B cell (primary cell): ENCODE measurements at regions not wholly inside any gene's neighbourhood (a gene's known extent, or its start where the extent isn't known, plus 50 kb on each side); places are given as distances from the start of the nearest gene placed in this dataset.

ENCODE experiments used
- ATAC-seq: fragments of 200-7000 bp; cut with Tn5 transposase; one replicate; pipeline ENCODE4 v1.10.0; 2021; ENCODE audit warnings: low read depth, mild to moderate bottlenecking, moderate number of reproducible peaks, moderate library complexity
- CTCF ChIA-PET: fragments of 350-600 bp; sonication (Branson Sonifier 250); formaldehyde crosslinking; loops from one replicate; lab custom pipeline; 2021; ENCODE audit warnings: antibody characterized with exemption, inconsistent platforms; lab: Charles Lee
- POLR2A ChIA-PET: fragments of 350-600 bp; sonication (Branson Sonifier 250); formaldehyde crosslinking; loops from one replicate; lab custom pipeline; 2021; ENCODE audit warnings: antibody characterized with exemption; lab: Charles Lee
- DNase-seq: peaks from one replicate; pipeline ENCODE4 v3.0.0; 2013
- H2AFZ ChIP-seq: 2 replicates; pipeline ENCODE4 v1.6.1; 2012; ENCODE audit warnings: mild to moderate bottlenecking, low read depth, low read length; ENCODE audit not compliant: insufficient read depth, poor library complexity, severe bottlenecking
- H3K27ac ChIP-seq, 2 donors: 1 replicate in 1 of 2; 2 replicates in 1 of 2; pipeline ENCODE4 v1.5.1; 2012 to 2013; ENCODE audit warnings: low read length in 2 of 2, mild to moderate bottlenecking in 2 of 2, moderate library complexity in 1 of 2
- H3K27me3 ChIP-seq, 4 experiments: fragments of 200-600 bp in 1 of 4; sonication (generic) in 1 of 4; replicated peaks in 1 of 4; 1 replicate in 2 of 4; 2 replicates in 2 of 4; pipeline versions ENCODE4 v1.6.1 to v1.7.0; 2013 to 2016; ENCODE audit warnings: low read length in 3 of 4, mild to moderate bottlenecking in 2 of 4, mixed read lengths in 1 of 4, moderate library complexity in 1 of 4; ENCODE audit not compliant: insufficient read depth in 4 of 4, control insufficient read depth in 3 of 4; ENCODE audit errors: control extremely low read depth in 1 of 4
- H3K36me3 ChIP-seq, 2 experiments: replicated peaks in 1 of 2; 1 replicate in 1 of 2; 2 replicates in 1 of 2; pipeline versions ENCODE4 v1.6.1 to v1.7.1; 2013; ENCODE audit warnings: low read length in 1 of 2; ENCODE audit not compliant: insufficient read depth in 2 of 2, control insufficient read depth in 1 of 2; ENCODE audit errors: control extremely low read depth in 1 of 2, extremely low read depth in 1 of 2
- H3K4me1 ChIP-seq, 2 donors: fragments of 200-600 bp in 1 of 2; sonication (generic) in 1 of 2; 1 replicate in 1 of 2; 2 replicates in 1 of 2; pipeline versions ENCODE4 v1.5.1 to v1.6.1; 2013 to 2017; ENCODE audit warnings: low read length in 2 of 2; ENCODE audit not compliant: control insufficient read depth in 2 of 2, insufficient read depth in 2 of 2
- H3K4me2 ChIP-seq: replicated peaks from 2 replicates; pipeline ENCODE3; 2012; ENCODE audit warnings: mild to moderate bottlenecking, low read depth, low read length; ENCODE audit not compliant: poor library complexity, severe bottlenecking
- H3K4me3 ChIP-seq, 5 experiments: fragments of 200-600 bp in 1 of 5; sonication (generic) in 1 of 5; 1 replicate in 3 of 5; 2 replicates in 2 of 5; pipeline versions ENCODE4 v1.5.1 to v1.7.0; 2011 to 2016; ENCODE audit warnings: low read length in 4 of 5, mild to moderate bottlenecking in 4 of 5, low read depth in 2 of 5, control low read depth in 1 of 5, moderate library complexity in 1 of 5; ENCODE audit not compliant: insufficient read depth in 1 of 5; ENCODE audit errors: control extremely low read depth in 1 of 5, extremely low read depth in 1 of 5
- H3K79me2 ChIP-seq: fragments of 200-600 bp; sonication (generic); one replicate; pipeline ENCODE4 v1.6.0; 2016; ENCODE audit warnings: low read length; ENCODE audit not compliant: control insufficient read depth, insufficient read depth
- H3K9ac ChIP-seq: fragments of 200-600 bp; sonication (generic); 2 replicates; pipeline ENCODE4 v1.6.1; 2017; ENCODE audit warnings: mild to moderate bottlenecking, low read length, moderate library complexity
- H3K9me3 ChIP-seq, 3 donors: one replicate each; pipeline versions ENCODE4 v1.6.1 to v1.7.1; 2013; ENCODE audit warnings: low read length in 2 of 3; ENCODE audit not compliant: control insufficient read depth in 2 of 3, insufficient read depth in 1 of 3; ENCODE audit errors: control extremely low read depth in 1 of 3
- H4K20me1 ChIP-seq: 2 replicates; pipeline ENCODE4 v1.6.0; 2012; ENCODE audit warnings: mild to moderate bottlenecking, low read length; ENCODE audit not compliant: insufficient read depth, control insufficient read depth, poor library complexity, severe bottlenecking
- H3K27ac Mint-ChIP-seq: one replicate; pipeline ENCODE4 v1.8.0; 2021; ENCODE audit warnings: mixed read lengths
- H3K27me3 Mint-ChIP-seq: one replicate; pipeline ENCODE4 v1.8.0; 2021; ENCODE audit warnings: mixed read lengths
- H3K4me1 Mint-ChIP-seq: one replicate; pipeline ENCODE4 v1.8.0; 2021; ENCODE audit warnings: mixed read lengths
- H3K4me3 Mint-ChIP-seq: one replicate; pipeline ENCODE4 v1.8.0; 2021; ENCODE audit warnings: mixed read lengths
- H3K9me3 Mint-ChIP-seq: one replicate; pipeline ENCODE4 v1.8.0; 2022; ENCODE audit warnings: mixed read lengths; ENCODE audit not compliant: insufficient read depth
- CTCF ChIP-seq: fragments of 200-600 bp; IDR thresholded peaks from one replicate; pipeline ENCODE4 v1.8.0; 2022; ENCODE audit warnings: antibody characterized with exemption, mild to moderate bottlenecking
- EZH2 ChIP-seq: IDR thresholded peaks from 2 replicates; pipeline ENCODE4 v1.6.1; 2012; ENCODE audit warnings: borderline replicate concordance, low read depth, mild to moderate bottlenecking, moderate library complexity, low read length; ENCODE audit not compliant: insufficient read depth, poor library complexity, severe bottlenecking
- WGBS: methylation state at CpG from one replicate; pipeline ENCODE4 v1.1.5; 2013; ENCODE audit warnings: missing lambda C conversion rate; ENCODE audit not compliant: insufficient coverage; 5-methylcytosine and 5-hydroxymethylcytosine counted together
- intact Hi-C: fragments of 100-400 bp; cut with micrococcal nuclease; formaldehyde crosslinking; loops from one replicate; pipeline ENCODE4 v1.10.0; 2022

- no peak overlapping the region for H3K4me3 Mint-ChIP-seq
- Histone ChIP-seq H2AFZ (no peak overlapping the region), H3K27me3 (no peaks in the 10 kb centered on the region), H3K9me3 (no peaks in the 10 kb centered on the region), H3K4me1 (no peaks in the 10 kb centered on the region), H4K20me1 (no peaks in the 10 kb centered on the region), H3K36me3 (no peaks in the 10 kb centered on the region), H3K9ac (no peak overlapping the region), H3K4me2 (no peak overlapping the region), H3K4me3 (no peak overlapping the region), H3K79me2 (no peaks in the 10 kb centered on the region), H3K27ac (no peak overlapping the region)
- ChIA-PET POLR2A (no interaction called here), CTCF (no interaction called here)
- intact Hi-C loops, result no loop called here
- no peaks in the 10 kb centered on the region for H3K9me3 Mint-ChIP-seq
- ATAC-seq (no peak), DNase-seq (no peak)
- no peaks in the 10 kb centered on the region for H3K27me3 Mint-ChIP-seq
- WGBS, result no CpG with 5 or more reads among the region's 5 CpGs
- TF ChIP-seq CTCF (no peak), EZH2 (no peak)
- no peak overlapping the region for H3K27ac Mint-ChIP-seq
- no peaks in the 10 kb centered on the region for H3K4me1 Mint-ChIP-seq
Measured at GRCh38 chr1:98264727-98265126, 343.9 kb upstream of the DPYD start.

GRCh38 chr1:98260839-98261238 lies 340.0 kb upstream of the DPYD start:
- DNase-seq, result no peak
- Mint-ChIP-seq H3K27me3 (no peaks in the 10 kb centered on the region), H3K27ac (no peak overlapping the region), H3K9me3 (no peaks in the 10 kb centered on the region), H3K4me3 (no peak overlapping the region), H3K4me1 (no peaks in the 10 kb centered on the region)
- ChIA-PET POLR2A (no interaction called here), CTCF (no interaction called here)
- ATAC-seq, result no peak
- Histone ChIP-seq H2AFZ (no peak overlapping the region), H4K20me1 (no peaks in the 10 kb centered on the region), H3K27ac (no peak overlapping the region), H3K9me3 (no peaks in the 10 kb centered on the region), H3K36me3 (no peaks in the 10 kb centered on the region), H3K9ac (no peak overlapping the region), H3K4me1 (no peaks in the 10 kb centered on the region), H3K79me2 (no peaks in the 10 kb centered on the region), H3K27me3 (no peaks in the 10 kb centered on the region), H3K4me2 (no peak overlapping the region), H3K4me3 (no peak overlapping the region)
- intact Hi-C loops, result no loop called here
- 94% methylated on average over 4 of the region's 6 CpGs for WGBS
- no peak for TF ChIP-seq EZH2
